ENCODE measurements at regions not wholly inside any gene's neighbourhood (a gene's known extent, or its start where the extent isn't known, plus 50 kb on each side); places are given as distances from the start of the nearest gene placed in this dataset.

DNA sequence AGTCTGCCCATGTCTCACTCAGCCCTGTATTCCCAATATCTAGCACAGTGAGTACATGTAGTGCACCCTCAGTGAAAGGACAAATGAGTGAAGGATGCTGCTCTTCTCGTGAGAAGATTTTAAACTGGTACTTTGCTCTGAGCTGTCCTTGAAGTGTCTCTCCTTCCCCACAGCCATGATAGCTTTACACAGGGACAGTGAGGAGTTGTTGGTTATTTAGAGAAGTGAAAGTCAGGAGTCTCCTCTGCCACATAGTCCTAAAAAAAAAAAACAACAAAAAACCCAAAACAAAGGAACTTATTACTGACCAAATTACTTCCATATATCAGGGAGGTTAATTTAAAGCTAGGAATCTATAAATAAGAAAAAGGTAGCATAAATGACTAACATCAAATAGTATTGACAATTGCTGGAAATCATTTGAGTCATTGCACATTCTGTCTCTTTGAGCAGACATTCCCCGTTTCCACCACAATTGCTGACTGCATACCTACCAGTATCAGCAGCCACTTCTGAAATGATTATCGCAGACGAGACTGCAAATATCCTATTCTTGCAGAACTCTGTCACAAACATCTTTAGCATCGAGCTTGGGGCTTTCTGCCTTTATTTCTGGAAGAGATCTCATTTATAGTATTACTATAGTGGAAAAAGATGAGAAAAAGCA lies 202.1 kb downstream of the PTEN start:
- TF ChIP-seq, protein P1, sequence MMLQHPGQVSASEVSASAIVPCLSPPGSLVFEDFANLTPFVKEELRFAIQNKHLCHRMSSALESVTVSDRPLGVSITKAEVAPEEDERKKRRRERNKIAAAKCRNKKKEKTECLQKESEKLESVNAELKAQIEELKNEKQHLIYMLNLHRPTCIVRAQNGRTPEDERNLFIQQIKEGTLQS (IDR thresholded peaks at IDR 0.05; ENCODE audit: insufficient read depth, low read depth, low read length), result no peak
- TF ChIP-seq SP1 (IDR thresholded peaks at IDR 0.05; ENCODE audit: low read depth, low read length) (no peak), EP300 (IDR thresholded peaks at IDR 0.05; ENCODE audit: borderline replicate concordance in 1 of 2, low read depth in 2 of 2, low read length in 2 of 2) (no peak), EZH2 (IDR thresholded peaks at IDR 0.05; ENCODE audit: low read depth, low read length, severe bottlenecking) (no peak), BACH1 (IDR thresholded peaks at IDR 0.05; ENCODE audit: low read length) (no peak)
- TF ChIP-seq, protein P2, sequence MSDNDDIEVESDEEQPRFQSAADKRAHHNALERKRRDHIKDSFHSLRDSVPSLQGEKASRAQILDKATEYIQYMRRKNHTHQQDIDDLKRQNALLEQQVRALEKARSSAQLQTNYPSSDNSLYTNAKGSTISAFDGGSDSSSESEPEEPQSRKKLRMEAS (IDR thresholded peaks at IDR 0.05), result no peak
- TF ChIP-seq, protein P3, sequence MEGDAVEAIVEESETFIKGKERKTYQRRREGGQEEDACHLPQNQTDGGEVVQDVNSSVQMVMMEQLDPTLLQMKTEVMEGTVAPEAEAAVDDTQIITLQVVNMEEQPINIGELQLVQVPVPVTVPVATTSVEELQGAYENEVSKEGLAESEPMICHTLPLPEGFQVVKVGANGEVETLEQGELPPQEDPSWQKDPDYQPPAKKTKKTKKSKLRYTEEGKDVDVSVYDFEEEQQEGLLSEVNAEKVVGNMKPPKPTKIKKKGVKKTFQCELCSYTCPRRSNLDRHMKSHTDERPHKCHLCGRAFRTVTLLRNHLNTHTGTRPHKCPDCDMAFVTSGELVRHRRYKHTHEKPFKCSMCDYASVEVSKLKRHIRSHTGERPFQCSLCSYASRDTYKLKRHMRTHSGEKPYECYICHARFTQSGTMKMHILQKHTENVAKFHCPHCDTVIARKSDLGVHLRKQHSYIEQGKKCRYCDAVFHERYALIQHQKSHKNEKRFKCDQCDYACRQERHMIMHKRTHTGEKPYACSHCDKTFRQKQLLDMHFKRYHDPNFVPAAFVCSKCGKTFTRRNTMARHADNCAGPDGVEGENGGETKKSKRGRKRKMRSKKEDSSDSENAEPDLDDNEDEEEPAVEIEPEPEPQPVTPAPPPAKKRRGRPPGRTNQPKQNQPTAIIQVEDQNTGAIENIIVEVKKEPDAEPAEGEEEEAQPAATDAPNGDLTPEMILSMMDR (IDR thresholded peaks at IDR 0.05; ENCODE audit: control extremely low read depth in 1 of 3, insufficient read depth in 1 of 3, low read depth in 1 of 3, low read length in 3 of 3), result no peak

All from H1 (cell line).